ENCODE measurements at regions not wholly inside any gene's neighbourhood (a gene's known extent, or its start where the extent isn't known, plus 50 kb on each side); places are given as distances from the start of the nearest gene placed in this dataset.

DNA sequence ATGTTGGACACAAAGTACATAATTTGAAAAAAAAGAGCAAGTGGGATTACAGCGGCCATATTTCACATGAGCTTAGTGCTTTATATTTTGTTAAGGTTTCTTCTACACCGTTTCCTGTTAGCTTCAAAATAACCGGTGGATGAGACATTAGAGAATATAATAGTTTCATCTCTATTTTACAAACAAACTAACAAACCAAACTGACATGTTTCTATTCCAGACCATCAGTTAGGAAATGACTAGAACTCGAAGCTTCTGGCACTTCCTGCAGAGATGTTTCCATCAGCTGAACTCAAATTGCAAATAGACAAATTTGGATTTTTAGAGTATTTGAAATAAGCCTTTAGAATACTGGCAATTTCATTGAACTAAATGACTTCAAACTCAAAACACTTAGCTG, 86.5 kb downstream of the MTRR start:
- FAIRE-seq, result no peak
- Histone ChIP-seq H3K27ac (ENCODE audit: control insufficient read depth, insufficient read depth) (no peak overlapping the region), H3K36me3 (ENCODE audit: control insufficient read depth in 2 of 2, insufficient read depth in 2 of 2, low read length in 1 of 2) (no peaks in the 10 kb centered on the region), H2AFZ (ENCODE audit: control insufficient read depth, low read depth, low read length) (no peak overlapping the region), H3K9me3 (replicated peaks; ENCODE audit: control insufficient read depth, insufficient read depth, low read length) (no peaks in the 10 kb centered on the region), H3K79me2 (ENCODE audit: control insufficient read depth, insufficient read depth, low read length) (no peaks in the 10 kb centered on the region), H4K20me1 (ENCODE audit: control insufficient read depth, insufficient read depth) (no peaks in the 10 kb centered on the region), H3K4me3 (no peak overlapping the region), H3K4me2 (ENCODE audit: control insufficient read depth, insufficient read depth) (no peak overlapping the region), H3K9ac (ENCODE audit: control insufficient read depth, insufficient read depth, low read length) (no peak overlapping the region), H3K4me1 (ENCODE audit: control insufficient read depth, insufficient read depth, low read length) (no peaks in the 10 kb centered on the region), H3K27me3 (replicated peaks in 1 of 2; ENCODE audit: control insufficient read depth in 2 of 2, insufficient read depth in 2 of 2, low read length in 1 of 2) (no peaks in the 10 kb centered on the region)
- ChIA-PET CTCF (no interaction called here), POLR2A (no interaction called here), RAD21 (ENCODE audit: unreplicated experiment) (no interaction called here), SMC1A (ENCODE audit: uncharacterized antibody, unreplicated experiment) (interaction anchor here (1.1 to 2.3 kb wide), 2 partner anchors 16 to 69 kb away, joined by 3 to 6 read pairs; no protein-coding TSS in a partner anchor)
- 36% methylated on average over 4 of the region's 4 CpGs for WGBS (ENCODE audit: insufficient coverage, insufficient replicate concordance, low lambda C conversion rate, missing lambda C conversion rate)
- in situ Hi-C loops (cut with MboI), result no loop called here
- BruUV-seq (replicated peaks), result no TSS peak
- no peak for DNase-seq (ENCODE audit: low read depth, low spot score)
- ATAC-seq, result no peak
- TF ChIP-seq, protein P1, sequence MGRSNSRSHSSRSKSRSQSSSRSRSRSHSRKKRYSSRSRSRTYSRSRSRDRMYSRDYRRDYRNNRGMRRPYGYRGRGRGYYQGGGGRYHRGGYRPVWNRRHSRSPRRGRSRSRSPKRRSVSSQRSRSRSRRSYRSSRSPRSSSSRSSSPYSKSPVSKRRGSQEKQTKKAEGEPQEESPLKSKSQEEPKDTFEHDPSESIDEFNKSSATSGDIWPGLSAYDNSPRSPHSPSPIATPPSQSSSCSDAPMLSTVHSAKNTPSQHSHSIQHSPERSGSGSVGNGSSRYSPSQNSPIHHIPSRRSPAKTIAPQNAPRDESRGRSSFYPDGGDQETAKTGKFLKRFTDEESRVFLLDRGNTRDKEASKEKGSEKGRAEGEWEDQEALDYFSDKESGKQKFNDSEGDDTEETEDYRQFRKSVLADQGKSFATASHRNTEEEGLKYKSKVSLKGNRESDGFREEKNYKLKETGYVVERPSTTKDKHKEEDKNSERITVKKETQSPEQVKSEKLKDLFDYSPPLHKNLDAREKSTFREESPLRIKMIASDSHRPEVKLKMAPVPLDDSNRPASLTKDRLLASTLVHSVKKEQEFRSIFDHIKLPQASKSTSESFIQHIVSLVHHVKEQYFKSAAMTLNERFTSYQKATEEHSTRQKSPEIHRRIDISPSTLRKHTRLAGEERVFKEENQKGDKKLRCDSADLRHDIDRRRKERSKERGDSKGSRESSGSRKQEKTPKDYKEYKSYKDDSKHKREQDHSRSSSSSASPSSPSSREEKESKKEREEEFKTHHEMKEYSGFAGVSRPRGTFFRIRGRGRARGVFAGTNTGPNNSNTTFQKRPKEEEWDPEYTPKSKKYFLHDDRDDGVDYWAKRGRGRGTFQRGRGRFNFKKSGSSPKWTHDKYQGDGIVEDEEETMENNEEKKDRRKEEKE (IDR thresholded peaks at IDR 0.05), result no peak
- no peak for TF ChIP-seq NFIC (IDR thresholded peaks at IDR 0.05; ENCODE audit: low read depth, low read length)
- no peak for TF ChIP-seq STAT3 (IDR thresholded peaks at IDR 0.05; ENCODE audit: low read depth, low read length)
- TF ChIP-seq, protein P2, sequence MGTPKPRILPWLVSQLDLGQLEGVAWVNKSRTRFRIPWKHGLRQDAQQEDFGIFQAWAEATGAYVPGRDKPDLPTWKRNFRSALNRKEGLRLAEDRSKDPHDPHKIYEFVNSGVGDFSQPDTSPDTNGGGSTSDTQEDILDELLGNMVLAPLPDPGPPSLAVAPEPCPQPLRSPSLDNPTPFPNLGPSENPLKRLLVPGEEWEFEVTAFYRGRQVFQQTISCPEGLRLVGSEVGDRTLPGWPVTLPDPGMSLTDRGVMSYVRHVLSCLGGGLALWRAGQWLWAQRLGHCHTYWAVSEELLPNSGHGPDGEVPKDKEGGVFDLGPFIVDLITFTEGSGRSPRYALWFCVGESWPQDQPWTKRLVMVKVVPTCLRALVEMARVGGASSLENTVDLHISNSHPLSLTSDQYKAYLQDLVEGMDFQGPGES (IDR thresholded peaks at IDR 0.05), result no peak
- TF ChIP-seq, protein P3, sequence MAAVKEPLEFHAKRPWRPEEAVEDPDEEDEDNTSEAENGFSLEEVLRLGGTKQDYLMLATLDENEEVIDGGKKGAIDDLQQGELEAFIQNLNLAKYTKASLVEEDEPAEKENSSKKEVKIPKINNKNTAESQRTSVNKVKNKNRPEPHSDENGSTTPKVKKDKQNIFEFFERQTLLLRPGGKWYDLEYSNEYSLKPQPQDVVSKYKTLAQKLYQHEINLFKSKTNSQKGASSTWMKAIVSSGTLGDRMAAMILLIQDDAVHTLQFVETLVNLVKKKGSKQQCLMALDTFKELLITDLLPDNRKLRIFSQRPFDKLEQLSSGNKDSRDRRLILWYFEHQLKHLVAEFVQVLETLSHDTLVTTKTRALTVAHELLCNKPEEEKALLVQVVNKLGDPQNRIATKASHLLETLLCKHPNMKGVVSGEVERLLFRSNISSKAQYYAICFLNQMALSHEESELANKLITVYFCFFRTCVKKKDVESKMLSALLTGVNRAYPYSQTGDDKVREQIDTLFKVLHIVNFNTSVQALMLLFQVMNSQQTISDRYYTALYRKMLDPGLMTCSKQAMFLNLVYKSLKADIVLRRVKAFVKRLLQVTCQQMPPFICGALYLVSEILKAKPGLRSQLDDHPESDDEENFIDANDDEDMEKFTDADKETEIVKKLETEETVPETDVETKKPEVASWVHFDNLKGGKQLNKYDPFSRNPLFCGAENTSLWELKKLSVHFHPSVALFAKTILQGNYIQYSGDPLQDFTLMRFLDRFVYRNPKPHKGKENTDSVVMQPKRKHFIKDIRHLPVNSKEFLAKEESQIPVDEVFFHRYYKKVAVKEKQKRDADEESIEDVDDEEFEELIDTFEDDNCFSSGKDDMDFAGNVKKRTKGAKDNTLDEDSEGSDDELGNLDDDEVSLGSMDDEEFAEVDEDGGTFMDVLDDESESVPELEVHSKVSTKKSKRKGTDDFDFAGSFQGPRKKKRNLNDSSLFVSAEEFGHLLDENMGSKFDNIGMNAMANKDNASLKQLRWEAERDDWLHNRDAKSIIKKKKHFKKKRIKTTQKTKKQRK (IDR thresholded peaks at IDR 0.05; ENCODE audit: low read depth, low read length), result no peak
- no peak for TF ChIP-seq CHD4 (IDR thresholded peaks at IDR 0.05)
- TF ChIP-seq TAF1 (IDR thresholded peaks at IDR 0.05; ENCODE audit: borderline replicate concordance, low read depth, low read length), result no peak
- TF ChIP-seq, protein P4, sequence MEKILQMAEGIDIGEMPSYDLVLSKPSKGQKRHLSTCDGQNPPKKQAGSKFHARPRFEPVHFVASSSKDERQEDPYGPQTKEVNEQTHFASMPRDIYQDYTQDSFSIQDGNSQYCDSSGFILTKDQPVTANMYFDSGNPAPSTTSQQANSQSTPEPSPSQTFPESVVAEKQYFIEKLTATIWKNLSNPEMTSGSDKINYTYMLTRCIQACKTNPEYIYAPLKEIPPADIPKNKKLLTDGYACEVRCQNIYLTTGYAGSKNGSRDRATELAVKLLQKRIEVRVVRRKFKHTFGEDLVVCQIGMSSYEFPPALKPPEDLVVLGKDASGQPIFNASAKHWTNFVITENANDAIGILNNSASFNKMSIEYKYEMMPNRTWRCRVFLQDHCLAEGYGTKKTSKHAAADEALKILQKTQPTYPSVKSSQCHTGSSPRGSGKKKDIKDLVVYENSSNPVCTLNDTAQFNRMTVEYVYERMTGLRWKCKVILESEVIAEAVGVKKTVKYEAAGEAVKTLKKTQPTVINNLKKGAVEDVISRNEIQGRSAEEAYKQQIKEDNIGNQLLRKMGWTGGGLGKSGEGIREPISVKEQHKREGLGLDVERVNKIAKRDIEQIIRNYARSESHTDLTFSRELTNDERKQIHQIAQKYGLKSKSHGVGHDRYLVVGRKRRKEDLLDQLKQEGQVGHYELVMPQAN (conservative IDR thresholded peaks at IDR 0.05), result no peak
- TF ChIP-seq SMAD5 (IDR thresholded peaks at IDR 0.05; ENCODE audit: low read depth), result no peak
- TF ChIP-seq NBN (IDR thresholded peaks at IDR 0.05), result no peak
- no peak for TF ChIP-seq RB1 (IDR thresholded peaks at IDR 0.05; ENCODE audit: borderline replicate concordance)
- no peak for TF ChIP-seq BCL11A (IDR thresholded peaks at IDR 0.05; ENCODE audit: low read depth, low read length)
- TF ChIP-seq BMI1 (IDR thresholded peaks at IDR 0.05; ENCODE audit: borderline replicate concordance), result no peak
- no peak for TF ChIP-seq PAX5 (IDR thresholded peaks at IDR 0.05; ENCODE audit: borderline replicate concordance, low read depth, low read length)
- intact Hi-C loops (cut with micrococcal nuclease; ENCODE audit: unreplicated experiment), result no loop called here

Measured in GM12878 (cell line).